ENCODE measurements at regions not wholly inside any gene's neighbourhood (a gene's known extent, or its start where the extent isn't known, plus 50 kb on each side); places are given as distances from the start of the nearest gene placed in this dataset.

DNA sequence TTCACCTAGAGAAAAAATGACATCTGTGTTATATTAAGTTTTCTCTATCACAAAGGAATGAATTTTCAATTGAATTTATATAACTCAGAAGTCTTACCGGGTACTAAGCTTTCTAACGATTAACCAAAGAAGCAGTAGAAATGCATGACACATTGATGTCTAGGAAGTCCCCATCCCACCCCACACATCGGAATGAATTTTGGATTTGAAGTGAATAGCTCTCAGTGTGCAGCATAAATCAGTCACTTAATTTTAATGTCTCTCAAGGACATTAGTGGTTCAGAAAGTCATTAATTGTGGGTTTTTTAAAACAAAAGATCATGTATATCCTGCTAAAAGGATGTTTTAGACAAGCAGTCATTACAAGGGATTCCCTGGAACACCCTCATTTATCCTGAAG is 141.4 kb upstream of the PIEZO2 start:
- TF ChIP-seq, protein P1, sequence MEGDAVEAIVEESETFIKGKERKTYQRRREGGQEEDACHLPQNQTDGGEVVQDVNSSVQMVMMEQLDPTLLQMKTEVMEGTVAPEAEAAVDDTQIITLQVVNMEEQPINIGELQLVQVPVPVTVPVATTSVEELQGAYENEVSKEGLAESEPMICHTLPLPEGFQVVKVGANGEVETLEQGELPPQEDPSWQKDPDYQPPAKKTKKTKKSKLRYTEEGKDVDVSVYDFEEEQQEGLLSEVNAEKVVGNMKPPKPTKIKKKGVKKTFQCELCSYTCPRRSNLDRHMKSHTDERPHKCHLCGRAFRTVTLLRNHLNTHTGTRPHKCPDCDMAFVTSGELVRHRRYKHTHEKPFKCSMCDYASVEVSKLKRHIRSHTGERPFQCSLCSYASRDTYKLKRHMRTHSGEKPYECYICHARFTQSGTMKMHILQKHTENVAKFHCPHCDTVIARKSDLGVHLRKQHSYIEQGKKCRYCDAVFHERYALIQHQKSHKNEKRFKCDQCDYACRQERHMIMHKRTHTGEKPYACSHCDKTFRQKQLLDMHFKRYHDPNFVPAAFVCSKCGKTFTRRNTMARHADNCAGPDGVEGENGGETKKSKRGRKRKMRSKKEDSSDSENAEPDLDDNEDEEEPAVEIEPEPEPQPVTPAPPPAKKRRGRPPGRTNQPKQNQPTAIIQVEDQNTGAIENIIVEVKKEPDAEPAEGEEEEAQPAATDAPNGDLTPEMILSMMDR (IDR thresholded peaks at IDR 0.05 in 2 of 3, conservative IDR thresholded peaks at IDR 0.05 in 1 of 3; ENCODE audit: insufficient read depth in 2 of 3, low read depth in 1 of 3, low read length in 3 of 3): no peak
- TF ChIP-seq, protein P2, sequence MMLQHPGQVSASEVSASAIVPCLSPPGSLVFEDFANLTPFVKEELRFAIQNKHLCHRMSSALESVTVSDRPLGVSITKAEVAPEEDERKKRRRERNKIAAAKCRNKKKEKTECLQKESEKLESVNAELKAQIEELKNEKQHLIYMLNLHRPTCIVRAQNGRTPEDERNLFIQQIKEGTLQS (IDR thresholded peaks at IDR 0.05): no peak
- TF ChIP-seq, protein P2 (CRISPR knock-in tag; conservative IDR thresholded peaks at IDR 0.05): no peak
- TF ChIP-seq, protein P3, sequence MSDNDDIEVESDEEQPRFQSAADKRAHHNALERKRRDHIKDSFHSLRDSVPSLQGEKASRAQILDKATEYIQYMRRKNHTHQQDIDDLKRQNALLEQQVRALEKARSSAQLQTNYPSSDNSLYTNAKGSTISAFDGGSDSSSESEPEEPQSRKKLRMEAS (CRISPR knock-in tag; IDR thresholded peaks at IDR 0.05): no peak
- TF ChIP-seq NR3C1 (CRISPR knock-in tag; IDR thresholded peaks at IDR 0.05) (no peak), ZNF76 (CRISPR knock-in tag; IDR thresholded peaks at IDR 0.05; ENCODE audit: borderline replicate concordance) (no peak), EZH2 (IDR thresholded peaks at IDR 0.05; ENCODE audit: borderline replicate concordance, low read depth, low read length) (no peak), EP300 (IDR thresholded peaks at IDR 0.05; ENCODE audit: low read length) (no peak), ZNF232 (CRISPR knock-in tag; IDR thresholded peaks at IDR 0.05) (no peak), ZNF175 (CRISPR knock-in tag; IDR thresholded peaks at IDR 0.05; ENCODE audit: low read depth) (no peak), CBX3 (IDR thresholded peaks at IDR 0.05; ENCODE audit: borderline replicate concordance in 1 of 2, low read length in 2 of 2) (no peak)
- TF ChIP-seq, protein P4, sequence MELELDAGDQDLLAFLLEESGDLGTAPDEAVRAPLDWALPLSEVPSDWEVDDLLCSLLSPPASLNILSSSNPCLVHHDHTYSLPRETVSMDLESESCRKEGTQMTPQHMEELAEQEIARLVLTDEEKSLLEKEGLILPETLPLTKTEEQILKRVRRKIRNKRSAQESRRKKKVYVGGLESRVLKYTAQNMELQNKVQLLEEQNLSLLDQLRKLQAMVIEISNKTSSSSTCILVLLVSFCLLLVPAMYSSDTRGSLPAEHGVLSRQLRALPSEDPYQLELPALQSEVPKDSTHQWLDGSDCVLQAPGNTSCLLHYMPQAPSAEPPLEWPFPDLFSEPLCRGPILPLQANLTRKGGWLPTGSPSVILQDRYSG (tag; conservative IDR thresholded peaks at IDR 0.05; ENCODE audit: low read depth): no peak
- TF ChIP-seq, protein P5, sequence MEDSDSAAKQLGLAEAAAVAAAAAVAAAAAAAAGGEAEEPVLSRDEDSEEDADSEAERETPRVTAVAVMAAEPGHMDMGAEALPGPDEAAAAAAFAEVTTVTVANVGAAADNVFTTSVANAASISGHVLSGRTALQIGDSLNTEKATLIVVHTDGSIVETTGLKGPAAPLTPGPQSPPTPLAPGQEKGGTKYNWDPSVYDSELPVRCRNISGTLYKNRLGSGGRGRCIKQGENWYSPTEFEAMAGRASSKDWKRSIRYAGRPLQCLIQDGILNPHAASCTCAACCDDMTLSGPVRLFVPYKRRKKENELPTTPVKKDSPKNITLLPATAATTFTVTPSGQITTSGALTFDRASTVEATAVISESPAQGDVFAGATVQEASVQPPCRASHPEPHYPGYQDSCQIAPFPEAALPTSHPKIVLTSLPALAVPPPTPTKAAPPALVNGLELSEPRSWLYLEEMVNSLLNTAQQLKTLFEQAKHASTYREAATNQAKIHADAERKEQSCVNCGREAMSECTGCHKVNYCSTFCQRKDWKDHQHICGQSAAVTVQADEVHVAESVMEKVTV (CRISPR knock-in tag; IDR thresholded peaks at IDR 0.05): no peak
- TF ChIP-seq, protein P6, sequence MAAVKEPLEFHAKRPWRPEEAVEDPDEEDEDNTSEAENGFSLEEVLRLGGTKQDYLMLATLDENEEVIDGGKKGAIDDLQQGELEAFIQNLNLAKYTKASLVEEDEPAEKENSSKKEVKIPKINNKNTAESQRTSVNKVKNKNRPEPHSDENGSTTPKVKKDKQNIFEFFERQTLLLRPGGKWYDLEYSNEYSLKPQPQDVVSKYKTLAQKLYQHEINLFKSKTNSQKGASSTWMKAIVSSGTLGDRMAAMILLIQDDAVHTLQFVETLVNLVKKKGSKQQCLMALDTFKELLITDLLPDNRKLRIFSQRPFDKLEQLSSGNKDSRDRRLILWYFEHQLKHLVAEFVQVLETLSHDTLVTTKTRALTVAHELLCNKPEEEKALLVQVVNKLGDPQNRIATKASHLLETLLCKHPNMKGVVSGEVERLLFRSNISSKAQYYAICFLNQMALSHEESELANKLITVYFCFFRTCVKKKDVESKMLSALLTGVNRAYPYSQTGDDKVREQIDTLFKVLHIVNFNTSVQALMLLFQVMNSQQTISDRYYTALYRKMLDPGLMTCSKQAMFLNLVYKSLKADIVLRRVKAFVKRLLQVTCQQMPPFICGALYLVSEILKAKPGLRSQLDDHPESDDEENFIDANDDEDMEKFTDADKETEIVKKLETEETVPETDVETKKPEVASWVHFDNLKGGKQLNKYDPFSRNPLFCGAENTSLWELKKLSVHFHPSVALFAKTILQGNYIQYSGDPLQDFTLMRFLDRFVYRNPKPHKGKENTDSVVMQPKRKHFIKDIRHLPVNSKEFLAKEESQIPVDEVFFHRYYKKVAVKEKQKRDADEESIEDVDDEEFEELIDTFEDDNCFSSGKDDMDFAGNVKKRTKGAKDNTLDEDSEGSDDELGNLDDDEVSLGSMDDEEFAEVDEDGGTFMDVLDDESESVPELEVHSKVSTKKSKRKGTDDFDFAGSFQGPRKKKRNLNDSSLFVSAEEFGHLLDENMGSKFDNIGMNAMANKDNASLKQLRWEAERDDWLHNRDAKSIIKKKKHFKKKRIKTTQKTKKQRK (IDR thresholded peaks at IDR 0.05; ENCODE audit: borderline replicate concordance, low read depth, low read length): no peak

All from K562 (cell line).